ENCODE measurements at regions not wholly inside any gene's neighbourhood (a gene's known extent, or its start where the extent isn't known, plus 50 kb on each side); places are given as distances from the start of the nearest gene placed in this dataset.

DNA sequence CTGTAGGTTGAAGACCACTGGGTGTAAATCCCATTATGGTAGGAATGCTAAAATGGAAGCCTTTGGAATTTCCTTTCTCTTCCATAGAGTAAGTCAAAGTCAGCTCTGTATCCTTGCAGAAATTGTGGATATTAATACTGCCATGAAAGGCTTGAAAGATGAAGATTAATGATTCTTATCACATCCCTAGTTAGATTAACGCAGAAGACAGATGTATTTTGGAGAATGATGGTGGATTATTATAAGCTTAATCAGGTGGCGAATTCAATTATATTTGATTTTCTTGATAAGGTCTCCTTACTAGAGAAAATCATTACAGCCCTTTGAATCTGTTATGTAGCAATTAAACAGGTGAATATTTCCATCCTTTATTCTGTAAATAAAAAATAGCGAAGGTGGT lies 270.1 kb downstream of the PHF14 start:
- no peak for TF ChIP-seq POLR2AphosphoS5 (IDR thresholded peaks at IDR 0.05)
- no peak for TF ChIP-seq POLR2A (IDR thresholded peaks at IDR 0.05)
- TF ChIP-seq, protein P1, sequence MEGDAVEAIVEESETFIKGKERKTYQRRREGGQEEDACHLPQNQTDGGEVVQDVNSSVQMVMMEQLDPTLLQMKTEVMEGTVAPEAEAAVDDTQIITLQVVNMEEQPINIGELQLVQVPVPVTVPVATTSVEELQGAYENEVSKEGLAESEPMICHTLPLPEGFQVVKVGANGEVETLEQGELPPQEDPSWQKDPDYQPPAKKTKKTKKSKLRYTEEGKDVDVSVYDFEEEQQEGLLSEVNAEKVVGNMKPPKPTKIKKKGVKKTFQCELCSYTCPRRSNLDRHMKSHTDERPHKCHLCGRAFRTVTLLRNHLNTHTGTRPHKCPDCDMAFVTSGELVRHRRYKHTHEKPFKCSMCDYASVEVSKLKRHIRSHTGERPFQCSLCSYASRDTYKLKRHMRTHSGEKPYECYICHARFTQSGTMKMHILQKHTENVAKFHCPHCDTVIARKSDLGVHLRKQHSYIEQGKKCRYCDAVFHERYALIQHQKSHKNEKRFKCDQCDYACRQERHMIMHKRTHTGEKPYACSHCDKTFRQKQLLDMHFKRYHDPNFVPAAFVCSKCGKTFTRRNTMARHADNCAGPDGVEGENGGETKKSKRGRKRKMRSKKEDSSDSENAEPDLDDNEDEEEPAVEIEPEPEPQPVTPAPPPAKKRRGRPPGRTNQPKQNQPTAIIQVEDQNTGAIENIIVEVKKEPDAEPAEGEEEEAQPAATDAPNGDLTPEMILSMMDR (IDR thresholded peaks at IDR 0.05) = no peak
